Suppressor macrophage treated with lipopolysaccharide for 4 hours (primary cell): ENCODE measurements at regions not wholly inside any gene's neighbourhood (a gene's known extent, or its start where the extent isn't known, plus 50 kb on each side); places are given as distances from the start of the nearest gene placed in this dataset.
"Not testable (repeated sequence)": the region's sequence is repeated elsewhere in the genome, so short reads cannot be mapped to it uniquely, and the experiment has no call there.

Source experiments
- DNase-seq: peaks from one replicate; pipeline ENCODE4 v3.0.0-alpha.2; 2020

- DNase-seq = peak; percentile 82
These were observed 498.0 kb upstream of the BOD1L1 start for GRCh38 chr4:14125375-14126129.

DNA sequence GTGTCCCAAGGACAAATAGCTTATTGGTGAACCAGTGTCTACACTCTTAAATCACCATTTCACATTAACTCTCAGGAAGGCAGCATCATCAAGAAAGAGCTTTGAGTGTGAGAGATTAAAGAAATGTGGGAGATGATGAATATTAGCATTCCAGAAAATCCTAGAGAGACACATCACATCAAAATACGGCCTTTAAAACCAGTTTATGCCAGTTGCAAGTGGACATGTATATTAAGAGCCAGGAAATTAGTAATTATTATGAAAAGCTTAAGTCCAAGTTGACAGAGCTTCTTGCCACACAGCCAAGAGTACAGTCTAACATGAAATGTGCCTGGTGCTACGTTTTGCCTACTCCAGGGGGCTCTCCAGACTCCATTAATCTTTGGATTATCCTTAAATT is 503.0 kb upstream of the BOD1L1 start:
- no peak for DNase-seq

DNA sequence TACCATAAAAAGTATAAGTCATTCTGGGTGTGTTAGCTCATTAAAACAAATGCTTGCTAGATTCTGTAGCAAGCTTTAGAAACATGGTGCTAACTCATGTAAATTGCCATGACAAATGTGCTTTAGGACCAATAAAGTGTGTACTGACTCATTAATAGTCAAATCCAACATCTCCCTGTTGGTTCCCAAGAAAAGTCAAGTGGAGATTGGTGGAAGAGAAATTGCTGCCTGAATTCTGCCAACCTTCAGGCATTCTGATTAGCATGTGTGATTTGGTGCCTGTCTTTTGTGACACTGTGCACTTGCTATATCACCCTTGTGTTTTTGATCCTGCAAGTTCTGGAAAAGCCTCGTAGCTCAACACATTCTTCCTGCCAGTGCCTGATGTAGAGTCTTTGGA is 503.8 kb upstream of the BOD1L1 start:
- DNase-seq = no peak

GRCh38 chr4:14132301-14132700 is 504.8 kb upstream of the BOD1L1 start:
- DNase-seq = peak; percentile 67

- DNase-seq = no peak
These were observed 510.6 kb upstream of the BOD1L1 start for GRCh38 chr4:14138106-14138505.

- no peak for DNase-seq
These were observed 516.4 kb upstream of the BOD1L1 start for GRCh38 chr4:14143892-14144291.

- no peak for DNase-seq
These were observed 521.9 kb upstream of the BOD1L1 start for GRCh38 chr4:14149176-14150053.

GRCh38 chr4:14151101-14151500 is 523.6 kb upstream of the BOD1L1 start:
- no peak for DNase-seq

- no peak for DNase-seq
These were observed 525.5 kb upstream of the BOD1L1 start for GRCh38 chr4:14152834-14153519.

DNA sequence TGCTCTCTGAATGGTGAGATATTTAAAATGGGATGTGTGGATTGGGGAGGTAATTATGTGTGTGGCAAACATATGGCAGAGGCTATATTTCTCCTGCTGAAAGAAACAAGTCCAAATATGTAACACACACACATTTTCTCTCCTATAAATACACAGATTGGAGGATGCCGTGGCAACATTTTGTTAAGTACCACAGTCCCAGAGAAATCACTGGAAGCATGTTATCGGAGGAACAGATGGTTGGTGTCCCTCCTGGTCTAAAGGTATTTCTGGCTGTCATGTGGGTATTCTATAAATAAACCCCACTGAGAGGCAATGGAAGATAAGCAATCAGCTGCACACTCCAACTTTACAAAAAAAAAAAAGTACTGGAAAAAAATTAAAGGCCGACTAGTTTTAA is 528.3 kb upstream of the BOD1L1 start:
- no peak for DNase-seq

GRCh38 chr4:14157262-14157661 is 529.7 kb upstream of the BOD1L1 start:
- DNase-seq = no peak

GRCh38 chr4:14165222-14165920 is 537.8 kb upstream of the BOD1L1 start:
- peak; percentile 89 for DNase-seq

DNA sequence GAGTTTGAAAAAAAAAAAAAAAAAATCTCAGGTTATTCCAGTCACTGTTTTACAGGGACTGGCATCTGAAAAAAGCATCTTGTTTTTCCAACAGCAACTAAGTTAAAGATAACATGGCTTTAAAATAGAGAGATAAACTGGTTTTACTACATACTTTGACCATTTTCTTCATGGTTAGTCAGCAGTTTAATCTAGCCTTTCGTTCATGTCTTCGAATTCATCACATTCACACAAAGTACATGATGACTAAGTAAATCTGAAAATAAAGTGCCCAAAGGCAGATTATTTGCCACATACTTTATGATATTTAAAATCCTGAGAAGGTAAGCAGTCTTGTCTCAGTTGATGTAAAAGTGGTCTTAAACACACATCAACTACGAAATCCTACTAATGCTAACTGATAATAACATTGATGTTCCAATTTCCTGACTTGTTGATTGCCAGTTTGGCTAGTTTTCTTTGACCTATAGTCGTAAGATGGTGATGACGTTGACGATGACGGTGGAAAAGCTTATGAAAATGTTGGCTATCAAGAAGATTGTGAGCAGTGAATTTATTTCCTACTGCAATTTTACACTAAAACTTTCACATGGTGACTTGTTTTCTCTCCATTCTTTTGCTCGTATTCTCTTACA is 540.5 kb upstream of the BOD1L1 start:
- DNase-seq = no peak

- DNase-seq = peak; percentile 86
These were observed 541.4 kb upstream of the BOD1L1 start for GRCh38 chr4:14168919-14169318.

- no peak for DNase-seq
These were observed 541.9 kb upstream of the BOD1L1 start for GRCh38 chr4:14169460-14169859.

- not testable (repeated sequence) for DNase-seq
These were observed 542.4 kb upstream of the BOD1L1 start for GRCh38 chr4:14169940-14170339.

GRCh38 chr4:14176613-14177012 is 549.1 kb upstream of the BOD1L1 start:
- DNase-seq = no peak

DNA sequence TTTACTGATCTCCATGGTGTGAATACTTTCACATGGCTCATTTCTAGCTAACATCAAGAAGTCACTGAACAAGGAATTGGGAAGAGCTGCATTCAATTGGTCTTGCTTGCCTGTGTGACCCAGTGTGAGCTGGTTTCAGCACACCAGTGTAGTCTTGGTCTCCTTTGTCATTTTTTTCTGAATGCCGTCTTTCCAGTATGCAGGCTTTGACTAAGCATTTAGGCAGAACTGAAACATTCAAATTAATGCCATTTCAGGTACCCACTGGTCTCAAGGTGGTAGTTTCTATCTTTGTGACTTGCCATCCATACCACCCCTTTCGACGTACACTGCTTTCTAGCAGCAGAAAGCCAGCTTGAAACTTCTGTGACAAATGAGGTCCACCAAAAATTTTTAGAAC is 550.5 kb upstream of the BOD1L1 start:
- DNase-seq = no peak

DNA sequence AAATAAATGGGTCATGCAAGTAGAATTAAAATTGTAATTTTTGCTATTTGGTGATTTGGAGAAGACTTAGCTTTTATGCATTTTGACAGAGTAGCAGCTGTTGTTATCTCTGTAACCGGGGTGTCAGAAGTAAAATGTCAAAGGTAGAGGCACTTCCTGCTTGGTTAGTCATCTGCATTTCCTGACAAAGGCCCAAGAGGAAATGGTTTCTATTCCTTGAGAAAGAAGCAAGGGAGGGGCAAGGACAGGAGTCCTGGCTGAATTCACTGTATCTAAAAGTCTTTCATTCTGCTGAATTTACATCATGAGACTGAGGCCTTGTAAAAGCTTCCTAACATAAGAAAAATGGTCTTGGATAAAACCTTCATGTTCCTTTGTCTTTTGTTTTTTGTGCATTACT is 550.9 kb upstream of the BOD1L1 start:
- peak; percentile 49 for DNase-seq

DNA sequence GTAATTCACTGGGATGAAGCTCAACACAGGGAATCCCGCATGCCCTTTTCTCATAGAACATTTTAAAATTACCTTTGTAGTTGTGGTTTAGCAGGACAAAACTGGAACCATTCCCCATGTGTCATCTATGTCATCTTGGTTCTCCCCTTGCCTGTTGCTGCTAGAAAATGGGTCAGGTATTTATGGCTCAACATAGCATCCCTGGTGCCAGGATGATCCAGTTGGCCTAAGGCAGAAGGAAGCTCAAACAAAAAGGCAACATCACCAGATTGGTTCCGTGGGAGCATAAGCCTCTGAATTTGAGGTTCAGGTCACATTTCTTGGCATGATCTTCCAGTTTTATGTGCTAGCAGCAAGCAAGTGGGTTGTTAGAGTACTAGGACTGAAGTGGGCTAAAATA is 552.6 kb upstream of the BOD1L1 start:
- DNase-seq = no peak

DNA sequence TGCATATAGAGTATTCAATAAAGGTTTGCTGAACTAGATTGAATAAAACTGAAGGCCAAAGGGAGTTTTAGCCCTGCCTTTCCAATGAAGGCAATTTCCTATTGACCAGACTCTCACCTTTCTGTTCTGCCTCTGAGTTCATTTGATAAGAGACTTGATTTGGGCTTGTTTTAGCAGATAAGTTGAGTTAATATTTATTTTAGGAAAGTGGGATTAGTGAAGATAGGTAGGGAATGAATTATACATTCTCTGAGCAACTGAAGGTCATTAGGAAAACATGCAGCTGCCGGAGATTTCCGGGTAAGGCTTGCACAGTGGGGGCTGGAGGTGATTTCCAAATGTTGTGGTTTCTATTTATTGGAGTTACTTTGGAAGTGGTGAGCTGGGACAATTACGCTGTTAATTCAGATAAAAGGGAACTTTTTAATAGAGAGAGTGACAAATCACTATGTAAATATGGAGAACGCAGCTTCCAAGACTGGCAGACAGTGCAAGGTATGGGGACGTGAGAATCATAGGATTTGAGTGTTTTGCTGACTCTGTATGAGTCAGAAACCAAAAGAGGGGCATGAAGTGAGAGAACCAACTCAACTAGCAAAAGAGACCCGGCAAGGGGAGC is 553.6 kb upstream of the BOD1L1 start:
- DNase-seq = no peak

- no peak for DNase-seq
These were observed 554.6 kb upstream of the BOD1L1 start for GRCh38 chr4:14182148-14182547.
